Femur (tissue), 1 donor: ENCODE measurements at regions not wholly inside any gene's neighbourhood (a gene's known extent, or its start where the extent isn't known, plus 50 kb on each side); places are given as distances from the start of the nearest gene placed in this dataset.

Experiments used
- DNase-seq: peaks from one replicate; pipeline ENCODE4 v3.0.0-alpha.2; 2017

DNA sequence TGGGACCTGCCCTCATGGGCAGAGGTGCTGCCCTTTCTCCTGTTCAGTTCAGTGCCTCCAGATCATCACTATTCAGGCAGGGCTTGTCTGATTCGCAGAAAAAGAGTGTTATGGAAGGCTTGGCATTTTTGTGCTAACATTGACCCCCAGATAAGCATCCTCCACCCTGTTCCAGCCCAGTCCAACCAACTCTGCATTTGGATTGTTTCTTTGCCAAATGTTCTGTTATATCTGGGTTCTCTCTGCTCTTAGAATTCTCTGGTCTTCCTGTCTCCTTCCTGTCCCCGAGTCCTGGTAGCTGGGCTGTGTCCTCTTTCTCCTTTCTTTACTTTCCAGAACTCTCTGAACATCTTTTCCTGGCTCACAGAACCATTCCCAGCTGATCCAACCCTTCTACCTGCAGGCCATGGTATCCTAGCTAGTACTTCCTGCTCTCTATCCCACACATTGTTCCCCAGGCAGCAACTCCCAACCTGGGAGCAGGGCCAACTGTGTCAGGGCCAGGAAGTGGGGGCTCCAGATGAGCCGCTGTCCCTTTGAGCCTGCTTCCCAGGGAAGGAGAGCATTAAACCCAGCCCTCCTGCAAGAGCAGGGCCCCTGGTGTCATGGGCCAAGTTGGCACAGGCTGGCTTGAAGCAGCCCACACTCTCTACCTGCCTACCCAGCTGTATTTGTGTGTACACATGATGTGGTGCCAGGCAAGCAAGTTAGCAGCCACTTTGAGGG, 280.7 kb upstream of the CADM1 start:
- peak; percentile 59 for DNase-seq

- no peak for DNase-seq
Observed at GRCh38 chr11:115780646-115781362, 276.6 kb upstream of the CADM1 start.

DNA sequence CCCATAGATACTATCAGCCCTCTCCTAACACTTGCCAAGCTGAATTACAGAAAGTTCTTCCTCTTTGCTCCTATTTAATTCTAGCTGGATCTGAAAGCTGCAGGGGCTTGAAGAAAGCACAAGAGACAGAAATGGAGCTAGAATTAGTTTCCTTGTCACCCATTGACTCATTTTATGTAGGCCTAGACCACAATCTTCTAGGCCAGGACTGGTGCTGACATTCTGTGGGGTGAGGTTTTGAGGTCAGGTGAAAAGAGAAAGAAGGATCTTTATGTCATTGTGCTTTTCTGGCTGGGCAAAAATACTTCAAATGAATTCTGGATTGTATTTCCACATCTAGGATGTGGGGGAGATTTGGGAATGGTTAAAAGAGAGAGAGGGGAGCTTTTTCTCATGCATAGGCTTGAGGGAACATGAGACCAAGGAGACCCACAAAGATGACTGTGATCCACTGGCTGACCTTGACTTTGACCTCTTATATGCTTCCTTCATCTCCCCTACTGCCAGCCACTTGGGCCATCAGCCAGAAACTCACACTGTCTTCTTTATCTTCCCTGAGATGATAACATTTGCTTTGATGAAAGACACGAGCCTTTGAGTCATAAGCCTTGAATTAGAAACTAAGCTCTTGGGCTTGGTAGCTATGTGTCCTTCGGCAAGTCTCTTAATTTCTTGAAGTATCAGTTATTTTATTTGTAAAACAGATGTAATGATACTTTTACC, 274.9 kb upstream of the CADM1 start:
- no peak for DNase-seq

DNA sequence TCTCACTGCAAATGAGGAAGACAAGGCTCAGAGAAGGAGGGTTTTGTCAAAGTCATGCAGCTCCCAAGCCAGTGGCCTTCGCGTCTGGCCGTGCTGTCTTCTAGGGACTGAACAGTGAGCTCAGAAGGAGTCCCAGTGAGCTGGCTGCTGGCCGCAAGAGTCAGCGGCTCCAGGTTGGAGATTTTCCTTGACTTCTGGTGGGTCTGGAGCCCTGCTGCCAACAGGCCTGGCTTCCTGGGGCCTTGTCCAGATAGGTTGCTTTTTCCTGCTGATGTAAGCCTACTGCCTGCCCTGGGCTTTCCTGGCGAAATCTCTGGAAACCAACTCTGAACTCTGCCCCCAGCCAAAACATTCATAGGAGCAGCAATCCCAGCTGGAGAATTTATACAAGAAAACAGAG, 272.7 kb upstream of the CADM1 start:
- DNase-seq: peak; percentile 53

GRCh38 chr11:115775846-115776245, 271.6 kb upstream of the CADM1 start:
- DNase-seq: no peak

DNA sequence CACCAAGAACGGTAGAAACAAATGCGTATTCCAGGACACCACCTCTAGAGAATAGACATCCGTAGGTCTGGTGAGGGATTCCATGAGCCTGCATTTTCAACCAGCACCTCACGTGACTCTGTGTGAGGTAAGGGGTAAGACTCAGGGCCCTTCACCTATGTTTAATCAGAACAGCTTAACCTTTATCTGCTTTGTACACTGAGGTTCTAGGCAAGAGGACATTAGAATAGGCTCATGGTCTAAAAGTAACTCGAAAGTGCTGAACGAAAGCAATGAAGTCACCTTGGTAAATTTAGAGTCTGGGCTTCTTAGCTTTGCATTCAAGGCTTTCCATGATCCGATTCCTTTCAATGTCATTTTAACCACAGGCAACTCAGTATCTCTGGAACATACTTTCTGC, 270.5 kb upstream of the CADM1 start:
- DNase-seq: no peak

DNA sequence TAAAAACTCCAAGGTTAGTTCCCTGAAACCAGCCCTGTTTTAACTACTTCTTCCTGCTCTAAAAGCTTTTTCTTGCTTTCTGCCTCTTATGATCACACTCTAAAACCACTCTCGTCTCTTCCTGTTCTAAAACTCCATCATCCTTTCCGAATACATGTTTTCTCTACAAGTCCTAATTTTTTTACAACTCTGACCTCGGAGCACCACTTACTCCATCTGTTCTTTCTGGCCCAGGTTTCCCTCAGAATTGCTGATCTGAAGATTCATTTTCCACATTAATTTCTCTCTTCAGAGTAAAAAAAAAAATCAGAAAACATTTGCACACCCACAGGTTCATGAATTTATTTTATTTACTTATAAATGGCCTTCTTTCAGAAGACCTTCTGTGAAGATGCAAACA, 265.7 kb upstream of the CADM1 start:
- no peak for DNase-seq

DNA sequence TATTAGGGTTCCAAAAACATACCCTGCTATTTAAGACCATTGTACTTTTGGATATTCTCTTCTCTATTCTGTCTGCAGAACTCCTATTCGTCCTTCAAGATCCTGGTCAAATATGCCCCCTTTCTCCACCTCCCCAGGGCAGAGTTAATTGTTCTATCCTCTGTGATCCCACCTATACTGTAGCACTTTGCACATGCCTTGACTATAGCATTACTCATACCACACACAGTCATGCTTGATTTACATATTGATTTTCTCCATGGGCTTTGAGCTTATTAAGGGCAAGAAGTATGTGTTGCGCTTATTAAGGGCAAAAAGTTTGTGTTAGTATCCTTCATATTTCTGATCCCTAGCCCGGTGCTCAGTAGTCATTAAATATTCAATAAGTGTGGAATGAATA, 263.7 kb upstream of the CADM1 start:
- DNase-seq: no peak

DNA sequence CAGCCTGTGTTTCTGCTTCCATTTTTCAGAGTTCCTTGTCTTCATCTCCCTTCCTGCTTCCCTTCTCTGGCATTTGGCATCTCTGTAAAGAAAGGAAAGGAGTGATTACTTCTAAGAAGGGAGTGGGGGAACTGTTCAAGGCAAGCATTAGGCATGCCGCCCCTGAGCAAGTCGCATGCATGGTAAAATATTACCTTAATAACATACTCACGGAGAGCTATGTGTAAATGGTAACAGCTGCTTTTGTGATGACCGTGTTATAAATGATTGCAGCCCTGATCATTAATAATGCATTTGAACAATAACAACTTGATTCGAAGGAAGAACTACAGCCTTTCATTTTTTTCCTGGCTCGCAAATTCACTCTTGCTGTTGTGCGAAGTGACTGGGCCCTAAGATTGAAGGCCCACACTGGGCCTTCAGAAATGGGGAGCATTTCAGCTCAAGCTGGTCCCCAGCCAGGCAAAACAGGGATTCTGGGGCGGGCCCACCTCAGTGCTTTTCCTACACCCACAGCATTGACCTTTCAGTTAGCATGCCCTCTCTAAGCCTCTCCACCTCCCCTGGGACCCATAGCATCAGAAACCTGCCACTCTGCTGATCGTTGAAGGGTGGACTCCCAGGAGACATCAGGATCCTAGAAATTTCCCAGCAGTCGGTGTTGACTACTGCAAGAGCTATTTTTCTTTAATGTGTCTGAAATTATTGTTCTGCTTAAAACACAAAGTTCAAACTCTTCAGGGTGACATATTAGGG, 263.0 kb upstream of the CADM1 start:
- DNase-seq: no peak

DNA sequence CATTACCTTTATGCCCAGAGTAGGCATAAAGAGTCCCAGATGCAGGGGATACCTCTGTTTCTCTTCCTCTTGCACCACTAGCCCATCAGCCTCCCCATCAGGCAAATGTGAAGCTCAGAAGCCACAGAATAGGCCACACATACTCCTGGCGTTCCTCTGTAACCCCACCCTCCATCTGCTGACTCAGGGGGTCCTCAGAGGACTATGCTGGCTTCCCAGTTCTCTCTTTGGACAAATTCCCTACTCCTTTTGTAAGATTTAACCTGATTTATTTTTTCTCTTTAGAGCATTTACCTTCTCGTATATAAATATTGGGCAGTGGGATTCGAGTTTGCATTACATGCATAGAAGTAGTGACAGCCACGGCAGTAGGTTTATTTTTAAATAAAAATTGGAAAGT, 262.3 kb upstream of the CADM1 start:
- no peak for DNase-seq

DNA sequence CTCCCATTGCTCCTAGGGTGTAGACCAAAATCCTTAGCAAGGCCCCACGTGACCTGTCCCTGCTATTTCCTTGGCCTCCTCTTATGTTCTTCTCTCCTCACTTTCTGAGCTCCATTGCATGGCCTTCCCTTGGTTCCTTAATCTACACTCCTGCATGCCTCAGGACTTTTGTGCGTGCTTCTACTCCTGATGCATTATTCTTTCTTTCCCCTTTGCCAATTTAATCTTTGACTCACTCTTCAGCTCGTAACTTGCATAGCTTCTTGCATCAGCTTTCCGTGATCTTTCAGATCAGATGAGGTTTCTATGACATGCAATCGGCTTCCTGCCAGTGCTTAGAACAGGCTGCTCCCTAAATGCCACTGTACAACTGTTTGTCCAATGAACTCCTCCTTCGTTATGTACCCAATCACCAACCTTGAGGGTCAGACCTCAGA, 261.6 kb upstream of the CADM1 start:
- no peak for DNase-seq

DNA sequence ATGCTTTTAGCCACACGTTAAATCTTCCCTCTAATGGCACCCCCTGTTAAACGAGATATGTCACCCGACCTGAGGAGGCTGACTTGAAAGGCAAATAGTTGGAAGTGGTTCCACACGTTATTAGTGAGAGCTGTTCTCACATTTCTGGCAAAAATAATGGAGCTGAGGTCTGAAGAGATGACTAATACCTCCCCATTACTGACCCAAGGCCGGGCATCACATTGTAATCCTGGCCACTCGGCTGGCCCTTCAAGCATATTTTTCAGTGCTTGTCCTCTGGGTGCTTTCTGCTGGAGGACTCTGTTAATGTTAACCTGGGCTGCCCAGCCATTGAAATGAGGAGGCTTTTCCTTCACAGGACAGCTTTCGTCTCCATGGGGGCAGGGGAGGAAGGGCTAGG, 260.0 kb upstream of the CADM1 start:
- DNase-seq: no peak

DNA sequence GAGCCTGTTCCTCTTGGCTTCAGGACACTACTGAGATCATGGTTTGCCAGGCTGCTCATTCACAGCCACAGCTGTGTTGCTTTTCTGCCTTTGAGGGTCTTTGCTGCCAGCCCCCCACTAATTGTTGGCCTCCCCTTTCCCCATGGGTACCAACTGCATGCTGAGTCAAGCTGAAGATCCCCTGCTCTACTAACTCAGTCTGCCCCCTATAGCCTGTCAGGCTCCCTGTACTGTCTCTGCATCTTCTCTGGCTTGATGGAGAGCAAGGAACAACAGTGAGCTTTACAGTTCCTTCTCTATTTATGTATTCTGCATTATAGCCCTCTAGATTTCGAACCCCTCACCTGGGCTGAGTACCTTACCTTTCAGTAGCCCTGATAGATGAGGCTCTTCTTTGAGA, 257.6 kb upstream of the CADM1 start:
- no peak for DNase-seq

GRCh38 chr11:115761348-115761747, 257.1 kb upstream of the CADM1 start:
- DNase-seq: peak; percentile 33

DNA sequence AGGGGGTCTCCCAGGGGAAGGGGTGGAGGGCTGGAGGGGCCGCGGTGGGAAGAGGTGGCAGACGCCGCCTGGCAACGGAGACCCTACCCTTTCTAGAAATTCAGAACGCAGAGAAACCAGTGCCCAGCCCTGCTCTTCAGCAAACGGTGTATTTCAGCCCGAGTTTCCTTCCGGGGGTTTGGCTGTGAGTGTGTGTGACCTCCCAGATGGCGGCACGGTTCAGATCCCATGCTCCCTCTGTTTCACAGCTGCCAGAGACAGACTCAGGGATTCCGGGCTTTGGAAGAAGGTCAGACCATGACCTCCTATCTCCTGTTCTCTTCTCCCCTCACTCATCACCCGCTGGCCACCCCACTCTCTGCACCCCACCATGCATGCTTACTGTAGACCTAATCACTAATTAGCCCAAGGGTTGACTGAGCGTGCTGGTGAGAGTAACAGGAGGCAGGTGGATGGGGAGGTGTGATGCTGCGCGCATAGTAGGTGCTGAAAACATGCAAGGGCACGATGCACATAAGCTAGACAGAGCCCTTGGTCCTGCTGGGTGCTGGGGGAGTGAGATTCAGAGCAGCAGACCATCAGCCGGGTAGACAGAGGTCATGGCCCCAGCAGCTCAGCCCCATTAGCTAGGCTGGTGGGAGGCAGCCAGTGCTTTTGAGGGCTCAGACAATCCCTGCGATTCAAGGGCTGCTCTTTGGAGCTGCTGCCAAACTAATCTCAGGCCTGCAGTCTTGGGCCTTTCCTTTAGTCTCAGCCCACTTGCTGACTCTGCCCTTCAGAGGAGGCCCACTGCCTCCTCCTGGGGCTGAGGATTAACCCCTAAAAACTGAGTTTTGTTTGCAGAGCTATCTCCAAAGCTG, 256.5 kb upstream of the CADM1 start:
- peak; percentile 51 for DNase-seq

GRCh38 chr11:115759622-115760460, 255.6 kb upstream of the CADM1 start:
- DNase-seq: peak; percentile 76

DNA sequence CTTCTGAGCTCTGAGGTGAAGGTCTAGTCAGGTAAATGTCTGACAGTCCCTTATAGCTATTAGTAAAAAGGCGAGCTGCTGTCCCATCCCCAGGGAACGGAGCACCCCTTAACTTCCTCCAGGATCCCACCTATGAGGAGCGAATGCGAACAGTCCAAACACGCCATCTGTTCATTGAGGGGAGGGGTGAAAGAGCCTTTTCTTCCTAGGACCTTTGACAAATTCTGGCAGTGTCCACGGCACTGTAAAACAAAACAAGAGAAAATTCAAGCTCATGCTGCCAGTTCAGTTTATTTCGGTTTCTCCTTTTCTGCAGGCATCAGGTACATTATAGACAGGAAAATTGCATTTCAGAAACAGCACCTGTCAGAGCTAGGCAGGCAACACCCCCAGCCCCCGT, 253.8 kb upstream of the CADM1 start:
- no peak for DNase-seq

- no peak for DNase-seq
Observed at GRCh38 chr11:115751243-115752015, 247.2 kb upstream of the CADM1 start.

- DNase-seq: peak; percentile 80
Observed at GRCh38 chr11:115745610-115746512, 241.6 kb upstream of the CADM1 start.
